ES-I3 (cell line): ENCODE measurements at regions not wholly inside any gene's neighbourhood (a gene's known extent, or its start where the extent isn't known, plus 50 kb on each side); places are given as distances from the start of the nearest gene placed in this dataset.
"Not testable (repeated sequence)": the region's sequence is repeated elsewhere in the genome, so short reads cannot be mapped to it uniquely, and the experiment has no call there.

Experiments
- H3K36me3 ChIP-seq: 2 replicates; pipeline ENCODE4 v1.6.1; 2013; ENCODE audit warnings: mild to moderate bottlenecking, low read length, control low read depth, moderate library complexity; ENCODE audit not compliant: insufficient read depth
- H3K4me1 ChIP-seq: 2 replicates; pipeline ENCODE4 v1.6.1; 2013; ENCODE audit warnings: mild to moderate bottlenecking, control low read depth, low read length; ENCODE audit not compliant: insufficient read depth
- H3K9ac ChIP-seq: 2 replicates; pipeline ENCODE4 v1.6.1; 2013; ENCODE audit warnings: low read depth, mild to moderate bottlenecking, low read length, moderate library complexity
- H3K9me3 ChIP-seq: 2 replicates; pipeline ENCODE4 v1.6.1; 2013; ENCODE audit warnings: mild to moderate bottlenecking, low read length, moderate library complexity; ENCODE audit not compliant: control insufficient read depth, insufficient read depth

GRCh38 chr16:17032332-17032731 is 438.4 kb downstream of the XYLT1 start:
- Histone ChIP-seq H3K9me3 (0 out of 2 replicates have a peak, but pooled peaks cover 3% of the 10 kb centered on the region), H3K9ac (no peak overlapping the region), H3K36me3 (no peaks in the 10 kb centered on the region), H3K4me1 (no peaks in the 10 kb centered on the region)

GRCh38 chr16:17034477-17035252 is 436.1 kb downstream of the XYLT1 start:
- H3K4me1 ChIP-seq = no peaks in the 10 kb centered on the region
- no peaks in the 10 kb centered on the region for H3K36me3 ChIP-seq
- H3K9ac ChIP-seq = no peak overlapping the region
- no peaks in the 10 kb centered on the region for H3K9me3 ChIP-seq

- Histone ChIP-seq H3K9ac (no peak overlapping the region), H3K36me3 (no peaks in the 10 kb centered on the region), H3K4me1 (no peaks in the 10 kb centered on the region), H3K9me3 (no peaks in the 10 kb centered on the region)
Measured at GRCh38 chr16:17037499-17037898, 433.3 kb downstream of the XYLT1 start.

GRCh38 chr16:17038415-17038814 is 432.3 kb downstream of the XYLT1 start:
- no peaks in the 10 kb centered on the region for H3K9me3 ChIP-seq
- no peak overlapping the region for H3K9ac ChIP-seq
- no peaks in the 10 kb centered on the region for H3K36me3 ChIP-seq
- H3K4me1 ChIP-seq = no peaks in the 10 kb centered on the region

- not testable (repeated sequence) for H3K9me3 ChIP-seq, H3K4me1 ChIP-seq, H3K9ac ChIP-seq, H3K36me3 ChIP-seq
Measured at GRCh38 chr16:17049109-17049508, 421.7 kb downstream of the XYLT1 start.

- peaks cover 4% of the 10 kb centered on the region; the same call in 1 of the 2 replicates for H3K9me3 ChIP-seq
Measured at GRCh38 chr16:17050468-17050867, 420.3 kb downstream of the XYLT1 start.

More at GRCh38 chr16:17050468-17050867, 420.3 kb downstream of the XYLT1 start:
- H3K4me1 ChIP-seq = no peaks in the 10 kb centered on the region
- no peak overlapping the region for H3K9ac ChIP-seq
- H3K36me3 ChIP-seq = no peaks in the 10 kb centered on the region
